Right renal cortex interstitium (tissue), 3 donors: ENCODE measurements at regions not wholly inside any gene's neighbourhood (a gene's known extent, or its start where the extent isn't known, plus 50 kb on each side); places are given as distances from the start of the nearest gene placed in this dataset.
"Not testable (repeated sequence)": the region's sequence is repeated elsewhere in the genome, so short reads cannot be mapped to it uniquely, and the experiment has no call there.

Experiments used
- DNase-seq, 3 donors: peaks; one replicate each; pipeline ENCODE4 v3.0.0-alpha.2; 2013; ENCODE audit warnings: low read depth in 3 of 3, low spot score in 2 of 3

- no peak for DNase-seq
Observed at GRCh38 chr2:103166456-103167324, 404.9 kb downstream of the TMEM182 start.

- DNase-seq: no peak
Observed at GRCh38 chr2:103167599-103167998, 405.8 kb downstream of the TMEM182 start.

GRCh38 chr2:103169861-103170260 lies 408.0 kb downstream of the TMEM182 start:
- DNase-seq: no peak

- DNase-seq: no peak
Observed at GRCh38 chr2:103172821-103173220, 411.0 kb downstream of the TMEM182 start.

- DNase-seq: no peak
Observed at GRCh38 chr2:103174711-103175110, 412.9 kb downstream of the TMEM182 start.

GRCh38 chr2:103176294-103176915 lies 414.6 kb downstream of the TMEM182 start:
- DNase-seq: no peak

GRCh38 chr2:103179798-103180197 lies 418.0 kb downstream of the TMEM182 start:
- DNase-seq: no peak

GRCh38 chr2:103183061-103183460 lies 421.2 kb downstream of the TMEM182 start:
- DNase-seq: no peak

- no peak for DNase-seq
Observed at GRCh38 chr2:103196802-103197201, 435.0 kb downstream of the TMEM182 start.

- DNase-seq: not testable (repeated sequence)
Observed at GRCh38 chr2:103200774-103201173, 438.9 kb downstream of the TMEM182 start.

GRCh38 chr2:103208916-103209315 lies 447.1 kb downstream of the TMEM182 start:
- DNase-seq: no peak

- DNase-seq: no peak
Observed at GRCh38 chr2:103213028-103213542, 451.3 kb downstream of the TMEM182 start.

GRCh38 chr2:103218516-103218915 lies 456.7 kb downstream of the TMEM182 start:
- DNase-seq: no peak

GRCh38 chr2:103219398-103219797 lies 457.6 kb downstream of the TMEM182 start:
- DNase-seq: no peak

GRCh38 chr2:103222969-103223368 lies 461.1 kb downstream of the TMEM182 start:
- no peak for DNase-seq

GRCh38 chr2:103230796-103231195 lies 469.0 kb downstream of the TMEM182 start:
- no peak for DNase-seq

GRCh38 chr2:103232865-103233264 lies 471.0 kb downstream of the TMEM182 start:
- no peak for DNase-seq

GRCh38 chr2:103233691-103234090 lies 471.9 kb downstream of the TMEM182 start:
- DNase-seq: no peak

GRCh38 chr2:103235283-103235682 lies 473.5 kb downstream of the TMEM182 start:
- DNase-seq: no peak

- DNase-seq: no peak
Observed at GRCh38 chr2:103249462-103249861, 487.6 kb downstream of the TMEM182 start.

- DNase-seq: no peak
Observed at GRCh38 chr2:103252781-103253180, 490.9 kb downstream of the TMEM182 start.

- no peak for DNase-seq
Observed at GRCh38 chr2:103254611-103255010, 492.8 kb downstream of the TMEM182 start.
